ENCODE measurements at regions not wholly inside any gene's neighbourhood (a gene's known extent, or its start where the extent isn't known, plus 50 kb on each side); places are given as distances from the start of the nearest gene placed in this dataset.

DNA sequence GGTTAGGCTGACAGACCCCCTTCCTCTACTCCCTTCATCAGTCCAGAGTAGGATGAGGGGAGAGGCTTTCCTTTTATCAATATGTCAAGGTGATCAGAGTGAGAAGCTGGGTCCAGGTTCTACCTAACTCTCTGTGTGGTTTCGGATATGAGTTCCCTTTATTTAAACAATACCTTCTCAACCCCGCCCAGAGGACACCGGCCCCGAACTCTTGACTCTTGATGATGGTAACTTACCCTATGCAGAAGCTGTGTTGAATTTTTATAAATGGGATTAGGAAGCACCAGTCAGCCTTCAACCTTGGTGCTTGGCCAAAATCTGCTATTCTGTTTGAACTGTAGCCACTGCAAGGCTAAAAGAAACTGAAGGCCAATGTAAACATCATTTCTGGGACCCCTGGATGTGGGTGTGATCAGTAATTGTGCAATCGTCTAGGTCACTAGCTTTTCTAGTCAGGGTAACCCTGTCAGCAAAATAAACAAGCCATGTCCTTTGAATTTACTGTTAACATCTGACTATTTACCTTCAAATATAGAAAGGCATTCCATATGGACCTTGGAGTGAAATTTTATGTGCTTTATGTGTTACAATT is 398.3 kb downstream of the SEC16B start (continued):
- TF ChIP-seq SPEN (CRISPR knock-in tag; IDR thresholded peaks at IDR 0.05; ENCODE audit: low read depth) = peak; percentile 50; the same call in 1 of the 2 replicates
- no peak for TF ChIP-seq HOXA7 (CRISPR knock-in tag; IDR thresholded peaks at IDR 0.05)
- TF ChIP-seq ZNF430 (CRISPR knock-in tag; IDR thresholded peaks at IDR 0.05) = peak; percentile 56; the same call in 1 of the 2 replicates
- TF ChIP-seq, protein P1, sequence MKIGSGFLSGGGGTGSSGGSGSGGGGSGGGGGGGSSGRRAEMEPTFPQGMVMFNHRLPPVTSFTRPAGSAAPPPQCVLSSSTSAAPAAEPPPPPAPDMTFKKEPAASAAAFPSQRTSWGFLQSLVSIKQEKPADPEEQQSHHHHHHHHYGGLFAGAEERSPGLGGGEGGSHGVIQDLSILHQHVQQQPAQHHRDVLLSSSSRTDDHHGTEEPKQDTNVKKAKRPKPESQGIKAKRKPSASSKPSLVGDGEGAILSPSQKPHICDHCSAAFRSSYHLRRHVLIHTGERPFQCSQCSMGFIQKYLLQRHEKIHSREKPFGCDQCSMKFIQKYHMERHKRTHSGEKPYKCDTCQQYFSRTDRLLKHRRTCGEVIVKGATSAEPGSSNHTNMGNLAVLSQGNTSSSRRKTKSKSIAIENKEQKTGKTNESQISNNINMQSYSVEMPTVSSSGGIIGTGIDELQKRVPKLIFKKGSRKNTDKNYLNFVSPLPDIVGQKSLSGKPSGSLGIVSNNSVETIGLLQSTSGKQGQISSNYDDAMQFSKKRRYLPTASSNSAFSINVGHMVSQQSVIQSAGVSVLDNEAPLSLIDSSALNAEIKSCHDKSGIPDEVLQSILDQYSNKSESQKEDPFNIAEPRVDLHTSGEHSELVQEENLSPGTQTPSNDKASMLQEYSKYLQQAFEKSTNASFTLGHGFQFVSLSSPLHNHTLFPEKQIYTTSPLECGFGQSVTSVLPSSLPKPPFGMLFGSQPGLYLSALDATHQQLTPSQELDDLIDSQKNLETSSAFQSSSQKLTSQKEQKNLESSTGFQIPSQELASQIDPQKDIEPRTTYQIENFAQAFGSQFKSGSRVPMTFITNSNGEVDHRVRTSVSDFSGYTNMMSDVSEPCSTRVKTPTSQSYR (CRISPR knock-in tag; IDR thresholded peaks at IDR 0.05; ENCODE audit: borderline replicate concordance) = 0 out of 2 replicates have a peak, but pooled peaks have one; percentile 16
- TF ChIP-seq, protein P2, sequence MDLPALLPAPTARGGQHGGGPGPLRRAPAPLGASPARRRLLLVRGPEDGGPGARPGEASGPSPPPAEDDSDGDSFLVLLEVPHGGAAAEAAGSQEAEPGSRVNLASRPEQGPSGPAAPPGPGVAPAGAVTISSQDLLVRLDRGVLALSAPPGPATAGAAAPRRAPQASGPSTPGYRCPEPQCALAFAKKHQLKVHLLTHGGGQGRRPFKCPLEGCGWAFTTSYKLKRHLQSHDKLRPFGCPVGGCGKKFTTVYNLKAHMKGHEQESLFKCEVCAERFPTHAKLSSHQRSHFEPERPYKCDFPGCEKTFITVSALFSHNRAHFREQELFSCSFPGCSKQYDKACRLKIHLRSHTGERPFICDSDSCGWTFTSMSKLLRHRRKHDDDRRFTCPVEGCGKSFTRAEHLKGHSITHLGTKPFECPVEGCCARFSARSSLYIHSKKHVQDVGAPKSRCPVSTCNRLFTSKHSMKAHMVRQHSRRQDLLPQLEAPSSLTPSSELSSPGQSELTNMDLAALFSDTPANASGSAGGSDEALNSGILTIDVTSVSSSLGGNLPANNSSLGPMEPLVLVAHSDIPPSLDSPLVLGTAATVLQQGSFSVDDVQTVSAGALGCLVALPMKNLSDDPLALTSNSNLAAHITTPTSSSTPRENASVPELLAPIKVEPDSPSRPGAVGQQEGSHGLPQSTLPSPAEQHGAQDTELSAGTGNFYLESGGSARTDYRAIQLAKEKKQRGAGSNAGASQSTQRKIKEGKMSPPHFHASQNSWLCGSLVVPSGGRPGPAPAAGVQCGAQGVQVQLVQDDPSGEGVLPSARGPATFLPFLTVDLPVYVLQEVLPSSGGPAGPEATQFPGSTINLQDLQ (CRISPR knock-in tag; IDR thresholded peaks at IDR 0.05) = no peak
- peak; percentile 43; the same call in 1 of the 2 replicates for TF ChIP-seq THAP11 (CRISPR knock-in tag; IDR thresholded peaks at IDR 0.05)
- no peak for TF ChIP-seq ADNP (CRISPR knock-in tag; IDR thresholded peaks at IDR 0.05)
- peak; percentile 75; the same call in 1 of the 2 replicates for TF ChIP-seq ELF3 (CRISPR knock-in tag; IDR thresholded peaks at IDR 0.05)
- TF ChIP-seq ONECUT2 (CRISPR knock-in tag; IDR thresholded peaks at IDR 0.05) = peak; percentile 53; the same call in 1 of the 2 replicates
- no peak for TF ChIP-seq ZNF777 (CRISPR knock-in tag; IDR thresholded peaks at IDR 0.05)
- peak; percentile 94 for TF ChIP-seq ZBTB7A (CRISPR knock-in tag; IDR thresholded peaks at IDR 0.05)
- no peak for TF ChIP-seq ZNF33A (CRISPR knock-in tag; IDR thresholded peaks at IDR 0.05; ENCODE audit: borderline replicate concordance)
- TF ChIP-seq ZKSCAN5 (CRISPR knock-in tag; IDR thresholded peaks at IDR 0.05) = no peak
- TF ChIP-seq, protein P3, sequence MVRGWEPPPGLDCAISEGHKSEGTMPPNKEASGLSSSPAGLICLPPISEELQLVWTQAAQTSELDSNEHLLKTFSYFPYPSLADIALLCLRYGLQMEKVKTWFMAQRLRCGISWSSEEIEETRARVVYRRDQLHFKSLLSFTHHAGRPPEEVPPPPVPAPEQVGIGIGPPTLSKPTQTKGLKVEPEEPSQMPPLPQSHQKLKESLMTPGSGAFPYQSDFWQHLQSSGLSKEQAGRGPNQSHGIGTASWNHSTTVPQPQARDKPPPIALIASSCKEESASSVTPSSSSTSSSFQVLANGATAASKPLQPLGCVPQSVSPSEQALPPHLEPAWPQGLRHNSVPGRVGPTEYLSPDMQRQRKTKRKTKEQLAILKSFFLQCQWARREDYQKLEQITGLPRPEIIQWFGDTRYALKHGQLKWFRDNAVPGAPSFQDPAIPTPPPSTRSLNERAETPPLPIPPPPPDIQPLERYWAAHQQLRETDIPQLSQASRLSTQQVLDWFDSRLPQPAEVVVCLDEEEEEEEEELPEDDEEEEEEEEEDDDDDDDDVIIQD (CRISPR knock-in tag; IDR thresholded peaks at IDR 0.05; ENCODE audit: low read depth) = peak; percentile 81; the same call in 1 of the 2 replicates
- TF ChIP-seq FOXP1 (IDR thresholded peaks at IDR 0.05) = no peak
- TF ChIP-seq FOXP1 (CRISPR knock-in tag; IDR thresholded peaks at IDR 0.05) = peak; percentile 84
- peak; percentile 96 for TF ChIP-seq FOXJ3 (CRISPR knock-in tag; IDR thresholded peaks at IDR 0.05; ENCODE audit: borderline replicate concordance)
- peak in 1 of 2 experiments; percentile 84; a peak in 2 of 4 replicates for TF ChIP-seq EP300 (IDR thresholded peaks at IDR 0.05; ENCODE audit: low read depth in 2 of 2, low read length in 2 of 2)
- TF ChIP-seq EP300 (CRISPR knock-in tag; IDR thresholded peaks at IDR 0.05; ENCODE audit: borderline replicate concordance) = no peak; the same call in 1 of the 2 replicates
- peak; percentile 92 for TF ChIP-seq PITX1 (CRISPR knock-in tag; IDR thresholded peaks at IDR 0.05)
- TF ChIP-seq, protein P4, sequence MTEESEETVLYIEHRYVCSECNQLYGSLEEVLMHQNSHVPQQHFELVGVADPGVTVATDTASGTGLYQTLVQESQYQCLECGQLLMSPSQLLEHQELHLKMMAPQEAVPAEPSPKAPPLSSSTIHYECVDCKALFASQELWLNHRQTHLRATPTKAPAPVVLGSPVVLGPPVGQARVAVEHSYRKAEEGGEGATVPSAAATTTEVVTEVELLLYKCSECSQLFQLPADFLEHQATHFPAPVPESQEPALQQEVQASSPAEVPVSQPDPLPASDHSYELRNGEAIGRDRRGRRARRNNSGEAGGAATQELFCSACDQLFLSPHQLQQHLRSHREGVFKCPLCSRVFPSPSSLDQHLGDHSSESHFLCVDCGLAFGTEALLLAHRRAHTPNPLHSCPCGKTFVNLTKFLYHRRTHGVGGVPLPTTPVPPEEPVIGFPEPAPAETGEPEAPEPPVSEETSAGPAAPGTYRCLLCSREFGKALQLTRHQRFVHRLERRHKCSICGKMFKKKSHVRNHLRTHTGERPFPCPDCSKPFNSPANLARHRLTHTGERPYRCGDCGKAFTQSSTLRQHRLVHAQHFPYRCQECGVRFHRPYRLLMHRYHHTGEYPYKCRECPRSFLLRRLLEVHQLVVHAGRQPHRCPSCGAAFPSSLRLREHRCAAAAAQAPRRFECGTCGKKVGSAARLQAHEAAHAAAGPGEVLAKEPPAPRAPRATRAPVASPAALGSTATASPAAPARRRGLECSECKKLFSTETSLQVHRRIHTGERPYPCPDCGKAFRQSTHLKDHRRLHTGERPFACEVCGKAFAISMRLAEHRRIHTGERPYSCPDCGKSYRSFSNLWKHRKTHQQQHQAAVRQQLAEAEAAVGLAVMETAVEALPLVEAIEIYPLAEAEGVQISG (CRISPR knock-in tag; IDR thresholded peaks at IDR 0.05) = peak; percentile 38; the same call in 1 of the 2 replicates
- TF ChIP-seq GFI1 (CRISPR knock-in tag; IDR thresholded peaks at IDR 0.05; ENCODE audit: borderline replicate concordance) = peak; percentile 88

All from HepG2 (cell line).